HG02840 (cell line): ENCODE measurements at regions not wholly inside any gene's neighbourhood (a gene's known extent, or its start where the extent isn't known, plus 50 kb on each side); places are given as distances from the start of the nearest gene placed in this dataset.

ENCODE experiments used
- ATAC-seq: cut with Tn5 transposase; IDR thresholded peaks from one replicate; pipeline ENCODE4 v1.9.1; 2021; ENCODE audit warnings: mild to moderate bottlenecking, moderate library complexity, moderate number of reproducible peaks; ENCODE audit not compliant: unreplicated experiment, low FRiP score

DNA sequence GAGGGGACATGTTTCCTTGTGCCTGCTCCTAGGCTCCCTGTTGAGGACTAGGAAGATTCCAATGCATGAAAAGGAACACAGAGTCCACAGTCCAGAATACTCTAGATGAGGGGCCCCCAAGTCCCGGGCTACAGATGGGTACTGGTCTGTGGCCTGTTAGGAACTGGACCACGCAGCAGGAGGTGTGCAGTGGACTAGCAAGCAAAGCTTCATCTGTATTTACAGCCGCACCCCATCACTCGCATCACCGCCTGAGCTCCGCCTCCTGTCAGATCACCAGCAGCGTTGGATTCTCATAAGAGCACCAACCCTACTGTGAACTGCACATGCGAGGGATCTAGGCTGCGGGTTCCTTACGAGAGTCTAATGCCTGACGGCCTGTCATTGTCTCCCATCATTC lies 233.0 kb upstream of the MKLN1 start:
- no peak for ATAC-seq

DNA sequence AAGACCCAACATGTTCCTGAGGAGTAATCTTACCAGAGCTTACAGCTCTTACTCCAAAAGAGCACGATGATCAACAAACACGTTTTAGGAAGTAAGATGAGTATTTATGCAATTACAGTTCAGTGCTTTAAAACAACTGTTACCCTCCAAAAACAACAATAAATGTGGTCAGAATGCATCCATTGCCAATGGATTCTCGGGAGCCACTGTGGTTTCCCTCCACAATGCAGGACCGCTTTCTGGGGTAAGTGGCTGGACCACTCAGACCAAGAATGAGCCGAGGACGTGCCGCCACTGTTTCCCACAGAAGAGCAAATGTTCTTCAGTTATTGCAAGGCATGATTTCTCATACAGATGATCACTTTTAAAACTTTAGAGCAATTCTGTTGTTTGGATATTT lies 232.3 kb upstream of the MKLN1 start:
- ATAC-seq = no peak

DNA sequence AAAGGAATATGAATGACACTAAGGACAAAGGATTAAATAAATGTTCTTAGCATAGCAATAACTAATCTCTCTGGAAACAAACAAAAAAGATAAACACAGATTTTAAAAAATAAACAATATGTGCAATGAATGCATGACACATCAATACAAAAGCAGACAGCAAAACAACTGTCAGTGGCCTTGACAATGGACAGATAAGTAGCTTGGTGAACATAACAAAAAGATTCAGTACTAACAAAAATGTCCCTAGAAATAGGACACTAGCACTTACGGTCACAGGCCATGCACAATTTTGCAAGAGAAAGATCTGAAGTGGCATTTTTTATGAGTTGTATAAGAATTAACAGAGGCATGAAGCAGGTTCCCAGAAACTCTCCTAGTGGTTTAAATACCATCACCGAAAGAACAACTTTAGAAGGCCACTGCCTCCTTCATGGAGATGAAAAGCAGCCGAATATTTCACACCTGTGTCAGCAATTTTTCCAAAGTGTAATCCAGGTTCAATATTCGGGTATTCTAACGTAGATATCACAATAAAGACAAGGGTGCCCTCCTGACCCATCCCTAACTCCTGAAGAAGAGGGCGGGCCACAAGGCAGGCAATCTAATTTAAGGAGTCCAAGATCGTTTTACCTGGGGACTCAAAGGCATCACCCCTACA lies 231.3 kb upstream of the MKLN1 start:
- no peak for ATAC-seq

DNA sequence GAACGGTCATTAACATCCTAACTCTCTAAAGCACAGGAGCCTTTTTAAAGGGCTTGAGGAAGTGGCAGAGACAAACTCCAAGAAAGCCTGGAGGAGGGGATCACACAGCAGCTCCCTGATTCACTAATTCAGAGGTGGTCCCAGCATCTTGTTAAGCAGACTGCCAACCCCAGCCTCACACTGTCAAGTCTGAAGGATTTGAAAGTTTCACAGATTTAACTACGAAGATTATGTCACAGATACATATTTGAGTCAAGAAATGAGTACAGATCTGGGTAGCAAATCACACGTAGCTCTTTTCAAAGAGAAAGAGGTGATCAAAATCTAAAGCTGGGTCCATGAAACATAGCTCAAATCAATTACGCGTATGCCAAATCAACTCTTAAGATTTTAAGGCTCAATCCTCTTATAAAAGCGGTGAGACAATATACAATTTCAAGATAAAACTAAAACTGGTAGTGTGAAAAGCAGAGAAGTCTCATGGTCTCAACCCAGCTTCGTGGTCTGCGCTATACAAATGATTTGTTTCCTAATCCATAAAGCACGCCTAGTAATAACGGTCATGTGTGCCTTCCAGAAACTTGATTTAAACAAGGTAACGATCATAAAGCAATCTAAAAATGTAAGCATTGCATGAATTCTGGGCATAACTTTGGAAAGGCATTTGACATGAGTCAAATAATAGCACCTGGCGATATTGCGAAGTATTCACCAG lies 229.9 kb upstream of the MKLN1 start:
- ATAC-seq = no peak

DNA sequence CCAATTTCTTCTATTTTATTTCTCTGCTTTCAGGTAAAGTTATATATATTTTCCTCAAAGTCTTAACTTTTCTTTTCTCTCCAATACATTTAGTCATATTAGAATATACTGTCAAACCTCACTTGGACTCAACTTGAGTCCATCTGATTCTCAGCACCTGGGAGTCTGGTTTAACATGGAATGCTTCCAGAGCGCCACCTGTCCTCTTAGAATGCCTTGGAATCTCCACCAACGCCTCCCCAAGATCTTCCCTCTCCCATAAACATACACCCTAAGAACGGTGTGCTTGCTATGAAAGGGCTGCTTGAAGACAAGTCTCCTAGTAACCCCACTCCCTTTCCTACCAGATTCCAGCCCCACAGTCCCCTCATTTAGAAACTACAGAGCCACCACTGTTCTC lies 229.1 kb upstream of the MKLN1 start:
- ATAC-seq = no peak

DNA sequence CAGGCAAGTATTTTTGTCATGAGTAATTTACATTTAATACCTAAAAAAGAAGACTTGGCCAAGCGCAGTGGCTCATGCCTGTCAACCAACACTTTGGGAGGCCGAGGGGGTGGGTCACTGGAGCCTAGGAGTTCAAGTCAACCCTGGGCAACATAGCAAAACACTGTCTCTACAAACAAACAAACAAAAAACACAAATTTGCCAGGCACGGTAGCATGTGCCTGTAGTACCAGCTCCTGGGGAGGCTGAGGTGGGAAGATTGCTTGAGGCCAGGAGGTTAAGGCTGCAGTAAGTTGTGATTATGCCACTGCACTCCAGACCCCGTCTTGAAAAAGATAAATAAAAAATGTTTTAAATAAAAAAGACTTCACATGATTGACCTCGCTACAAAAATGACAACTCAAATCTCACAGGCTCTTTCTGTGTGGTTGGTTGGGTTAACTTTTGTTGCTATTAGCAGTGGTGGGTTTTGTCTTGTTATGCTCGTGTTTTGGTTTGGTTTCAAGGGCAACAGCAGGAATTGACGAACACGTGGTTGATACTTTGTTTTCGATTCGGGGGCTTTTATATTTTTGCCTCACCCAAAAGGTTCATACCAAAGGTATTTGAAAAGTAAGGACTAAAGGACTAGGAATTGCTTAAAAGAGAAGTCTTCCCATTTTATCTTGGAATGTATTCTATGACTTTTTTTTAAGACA lies 227.2 kb upstream of the MKLN1 start:
- no peak for ATAC-seq

DNA sequence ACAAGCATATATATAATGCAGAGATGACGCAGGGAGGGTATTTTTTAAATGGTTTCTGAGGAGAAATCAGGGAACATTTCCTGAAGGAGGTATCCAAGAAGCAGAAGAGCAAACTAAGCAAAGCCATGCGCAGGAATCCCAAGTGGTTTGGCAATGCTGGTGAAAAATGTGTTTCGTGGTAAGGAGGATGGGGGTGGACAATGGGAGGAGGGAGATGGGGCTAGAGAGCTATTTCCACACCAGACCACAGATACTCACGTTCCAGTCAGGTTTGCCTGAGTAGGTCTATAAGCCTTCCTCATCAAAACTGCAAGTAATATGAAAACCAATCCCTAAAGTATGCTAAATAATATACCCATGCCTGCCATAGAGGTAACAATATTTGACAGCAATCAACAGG lies 223.7 kb upstream of the MKLN1 start:
- no peak for ATAC-seq

DNA sequence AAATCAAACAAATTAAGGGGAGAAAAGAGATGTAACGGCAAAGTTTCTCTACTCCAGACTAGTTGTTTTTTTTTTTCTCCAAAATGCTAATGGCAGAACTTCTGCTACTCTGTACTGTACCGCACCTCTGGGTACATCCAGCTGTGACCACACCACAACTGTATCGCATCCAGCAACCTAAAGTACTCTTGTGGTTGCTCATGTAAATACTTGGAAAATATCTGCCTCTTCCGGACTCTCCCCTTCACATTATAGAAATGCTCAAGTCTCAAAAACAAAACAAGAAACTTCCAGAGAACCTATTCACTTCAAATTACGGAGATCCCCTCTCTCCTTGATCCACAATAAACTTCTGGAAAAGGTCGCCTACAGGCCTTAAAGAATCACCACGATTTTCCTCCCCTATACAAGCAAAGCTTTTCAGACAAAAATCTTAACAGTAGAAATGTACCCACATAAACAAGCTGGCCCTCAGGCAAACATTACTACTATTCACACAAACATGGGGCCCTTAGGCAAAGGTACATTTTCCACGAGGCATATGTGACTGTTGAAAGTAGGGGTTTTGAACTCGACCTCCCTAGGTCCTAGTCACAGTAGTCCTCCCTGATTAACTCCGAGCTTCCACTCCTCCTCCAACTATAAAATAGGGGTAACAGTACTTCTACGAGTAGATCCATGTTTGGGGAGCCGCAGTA lies 222.9 kb upstream of the MKLN1 start:
- no peak for ATAC-seq

DNA sequence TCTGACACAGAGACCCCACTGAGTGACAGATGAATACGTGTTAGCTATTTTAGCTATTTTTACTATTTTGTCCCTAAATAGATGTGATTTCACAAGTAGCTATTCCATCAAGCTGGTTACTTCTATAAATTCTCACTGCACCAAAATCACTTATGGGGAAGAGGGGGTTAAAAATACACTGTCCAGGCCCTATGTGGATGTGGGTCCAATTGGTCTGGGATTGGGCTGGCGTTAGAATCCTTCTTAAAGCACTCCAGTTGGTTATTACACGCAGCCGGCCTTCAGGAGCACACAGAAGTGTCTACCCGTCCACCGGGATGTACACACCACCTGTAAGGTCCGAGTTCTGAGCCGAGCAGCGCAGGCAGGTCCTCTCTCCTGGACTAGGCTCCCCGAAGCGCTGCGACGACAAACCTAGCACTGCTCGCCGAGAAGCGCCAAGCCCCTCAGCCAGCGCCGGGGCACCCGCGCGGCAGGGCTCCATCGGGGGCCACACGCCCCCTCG lies 222.3 kb upstream of the MKLN1 start:
- no peak for ATAC-seq

DNA sequence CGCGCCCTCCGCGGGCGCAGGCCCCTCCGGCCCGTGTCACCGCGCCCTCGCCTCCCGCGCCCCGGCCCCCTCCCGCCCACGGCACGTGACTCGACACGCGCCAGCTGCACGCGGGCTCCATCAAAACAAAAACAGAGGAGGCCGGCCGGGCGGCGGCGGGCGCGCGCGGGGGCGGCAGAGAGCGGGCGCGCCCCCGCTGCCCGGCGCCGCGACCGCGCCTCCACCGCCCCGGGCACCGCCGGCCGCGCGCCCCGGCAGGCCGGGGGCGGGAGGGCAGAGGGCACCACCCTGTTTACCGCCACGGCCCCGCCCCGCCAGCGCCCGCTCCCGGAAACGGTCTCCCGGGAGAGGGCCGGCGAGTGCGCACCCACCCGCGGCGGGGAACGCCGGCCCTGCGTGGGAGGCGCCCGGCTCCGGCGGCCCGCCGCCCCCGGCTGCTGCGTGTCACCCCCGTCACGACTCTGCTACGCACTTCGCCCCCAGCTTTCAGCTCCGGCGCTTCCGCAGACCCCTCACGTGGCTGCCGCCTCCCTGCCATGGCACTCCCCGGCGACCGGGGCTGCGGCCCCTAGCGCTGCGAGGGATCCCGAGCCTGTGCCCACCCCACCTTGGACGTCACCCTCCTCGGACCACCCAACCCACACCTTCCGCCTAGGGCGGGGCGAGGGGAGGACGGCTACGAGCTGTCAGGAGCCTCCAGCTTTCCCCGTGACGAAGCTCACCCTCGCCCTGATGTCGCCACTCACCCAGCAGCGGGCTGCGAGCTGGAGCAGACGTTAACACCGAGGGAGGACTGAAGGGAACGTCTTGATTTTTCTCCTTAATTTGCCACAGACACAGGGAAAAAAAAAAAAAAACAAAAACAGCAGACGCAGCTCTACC lies 221.6 kb upstream of the MKLN1 start:
- peak; percentile 29 for ATAC-seq

DNA sequence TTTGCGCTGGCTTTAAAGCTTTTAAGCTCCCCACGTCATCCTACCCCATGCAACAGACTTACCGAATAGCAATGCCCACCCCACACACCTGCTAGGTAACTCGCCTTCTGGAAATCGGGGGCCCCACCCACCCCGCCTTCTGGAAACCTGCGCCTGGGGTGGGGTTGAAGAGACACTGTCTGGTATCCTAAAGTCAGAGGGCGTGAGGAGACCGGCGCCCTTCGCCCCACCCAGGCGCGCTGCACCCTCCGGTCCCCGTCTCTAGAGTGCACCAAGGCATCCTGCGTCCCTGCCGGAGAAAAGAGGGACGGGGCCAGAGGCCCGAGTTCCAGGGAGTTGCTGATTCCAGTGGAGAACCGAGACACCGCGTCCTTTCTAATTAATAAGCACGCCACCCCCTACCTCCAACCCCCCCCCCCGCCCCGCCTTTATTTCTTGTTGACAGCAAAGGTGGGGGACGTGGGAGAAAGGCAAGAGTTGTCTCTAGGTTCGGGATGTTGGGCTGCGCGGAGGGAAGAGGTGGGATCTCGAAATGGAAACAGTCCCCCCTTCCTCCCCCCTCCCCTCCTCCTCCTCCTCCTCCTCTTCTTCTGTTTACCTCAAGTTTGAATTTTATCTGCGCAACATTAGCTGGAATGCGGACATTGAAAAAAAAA lies 220.9 kb upstream of the MKLN1 start:
- ATAC-seq = no peak

DNA sequence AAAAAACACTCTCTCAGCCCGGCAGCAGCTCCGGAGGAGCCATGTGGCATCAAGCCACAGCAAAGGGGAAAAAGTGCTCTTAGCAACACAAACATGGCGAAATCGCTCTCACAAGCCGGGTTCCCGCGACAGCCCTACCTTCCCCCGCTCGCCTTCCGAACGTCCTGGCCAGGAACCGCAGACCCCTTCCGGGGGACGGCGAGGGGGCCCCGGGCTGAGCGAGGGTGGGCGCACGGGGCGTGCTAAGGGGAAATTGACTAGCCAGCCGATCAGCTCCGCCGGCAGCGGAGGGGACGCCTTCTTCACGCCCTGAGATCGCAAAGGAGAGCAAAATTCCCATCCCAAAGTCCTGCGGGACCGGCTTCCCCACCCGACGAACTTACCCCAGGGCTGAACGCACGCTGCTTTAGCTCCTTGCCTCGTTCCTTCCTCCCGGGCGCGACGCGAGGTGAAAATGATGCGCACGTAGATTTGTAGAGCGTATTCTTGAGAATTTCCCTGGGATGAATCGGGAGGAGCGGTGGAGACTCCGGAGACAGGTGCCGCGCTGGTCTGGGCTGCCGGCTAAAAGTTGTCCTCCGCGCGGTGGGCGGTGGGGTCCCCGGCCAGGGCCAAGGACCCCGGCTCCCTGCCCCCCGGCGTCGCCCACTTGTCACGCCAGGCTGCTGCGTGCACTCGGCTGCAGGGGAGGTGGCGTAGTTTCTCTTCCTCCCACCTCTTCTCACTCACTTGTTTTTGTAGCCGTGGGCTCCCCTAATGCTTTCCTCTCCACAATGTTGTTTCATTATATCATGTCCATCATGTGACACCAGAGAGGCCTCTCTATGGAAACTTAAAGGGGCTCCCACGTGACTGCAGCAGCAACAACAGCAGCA lies 220.1 kb upstream of the MKLN1 start:
- peak; percentile 47 for ATAC-seq

DNA sequence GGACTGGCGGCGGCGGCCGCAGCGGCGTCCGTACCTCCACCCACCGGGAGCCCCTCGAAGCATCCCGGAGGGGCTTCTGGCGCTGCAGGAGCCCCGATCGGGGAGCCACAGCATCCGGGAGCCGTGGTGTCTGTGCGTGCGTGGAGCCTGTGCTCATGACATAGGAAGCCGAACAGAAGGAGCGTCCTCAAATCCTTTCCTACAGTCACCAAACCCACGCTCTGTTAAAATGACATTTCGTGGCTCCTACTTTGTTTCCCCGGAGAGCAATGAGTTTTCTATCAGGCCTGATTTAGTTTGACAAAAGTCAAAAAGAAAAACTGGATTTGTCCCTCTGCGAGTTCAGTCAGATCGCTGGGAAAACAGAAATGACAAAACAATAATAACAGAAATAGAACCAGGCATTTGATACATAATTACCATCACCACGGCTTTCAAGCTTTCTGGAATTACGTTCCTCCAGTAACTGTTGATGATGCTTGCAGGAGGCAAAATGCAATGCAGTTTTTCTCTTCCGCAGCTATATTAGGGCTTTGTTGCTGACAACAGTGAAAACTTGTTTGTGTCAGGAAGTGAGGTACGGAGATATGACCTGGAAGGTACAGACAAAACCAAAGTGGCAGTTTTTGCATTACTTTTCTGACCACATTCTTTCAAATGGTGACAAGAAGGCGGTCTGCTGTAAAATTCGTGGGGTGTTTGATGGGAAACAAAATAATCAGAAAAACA lies 219.3 kb upstream of the MKLN1 start:
- ATAC-seq = no peak

DNA sequence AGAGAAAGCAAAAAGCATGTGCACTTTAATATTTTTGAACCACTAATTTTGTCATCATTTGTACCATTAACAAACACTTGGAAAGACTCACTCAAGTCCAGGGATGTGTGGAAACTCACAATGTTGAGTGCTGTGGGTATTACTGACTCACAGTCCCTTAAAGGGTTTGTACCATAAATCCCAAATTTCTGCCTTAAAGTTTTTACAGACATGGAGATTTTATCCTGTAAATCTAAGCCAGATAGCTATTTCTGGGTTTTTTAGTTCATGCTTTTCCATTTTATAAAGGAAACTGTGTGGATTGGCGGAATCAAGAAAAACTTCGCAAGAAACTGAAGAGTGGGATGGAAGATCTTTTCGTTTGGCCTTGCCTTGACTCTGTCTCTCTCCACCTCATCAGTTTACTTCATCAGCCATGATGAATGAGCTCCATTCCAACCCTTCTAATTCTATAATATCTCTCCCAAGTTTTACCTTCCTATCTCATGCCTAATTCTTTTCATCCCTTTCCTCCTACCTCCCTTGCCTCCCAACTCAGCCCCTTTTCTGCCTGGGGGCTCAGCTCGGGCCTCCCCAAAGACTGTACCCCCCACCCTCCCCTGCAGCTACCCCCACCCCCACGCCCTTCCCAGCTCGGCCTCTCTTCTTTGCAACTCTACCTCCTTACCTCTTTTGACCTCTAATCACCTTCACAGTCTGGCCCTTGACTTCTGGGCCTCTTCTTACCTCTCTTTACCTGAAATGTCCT lies 218.5 kb upstream of the MKLN1 start:
- no peak for ATAC-seq

DNA sequence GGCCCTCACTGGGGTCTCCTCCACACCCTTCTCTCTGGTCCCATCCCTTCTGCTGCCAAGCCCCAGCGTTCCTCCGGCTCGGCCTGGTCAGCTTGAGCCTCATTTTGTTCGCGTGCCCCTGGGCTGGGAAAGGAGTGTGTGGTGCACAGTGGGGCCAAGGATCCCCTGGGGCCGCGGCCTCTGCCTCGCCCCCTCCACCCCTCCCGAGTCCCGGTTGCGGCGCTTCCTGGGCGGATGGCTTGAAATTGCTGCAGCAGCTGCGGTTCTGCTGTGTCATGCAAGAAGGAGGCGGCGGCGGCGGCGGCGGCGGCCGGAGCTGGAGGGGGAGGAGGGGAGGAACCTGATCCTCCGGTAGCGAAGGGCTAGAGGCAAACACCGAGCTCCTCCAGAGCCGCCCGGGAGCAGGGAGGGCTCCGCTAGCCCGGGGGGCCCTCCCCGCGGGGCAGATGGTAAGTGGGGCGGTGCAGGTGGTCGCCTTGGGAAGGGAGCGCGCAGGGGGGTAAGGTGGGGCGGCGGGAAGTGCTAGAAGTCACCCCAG lies 217.8 kb upstream of the MKLN1 start:
- no peak for ATAC-seq

DNA sequence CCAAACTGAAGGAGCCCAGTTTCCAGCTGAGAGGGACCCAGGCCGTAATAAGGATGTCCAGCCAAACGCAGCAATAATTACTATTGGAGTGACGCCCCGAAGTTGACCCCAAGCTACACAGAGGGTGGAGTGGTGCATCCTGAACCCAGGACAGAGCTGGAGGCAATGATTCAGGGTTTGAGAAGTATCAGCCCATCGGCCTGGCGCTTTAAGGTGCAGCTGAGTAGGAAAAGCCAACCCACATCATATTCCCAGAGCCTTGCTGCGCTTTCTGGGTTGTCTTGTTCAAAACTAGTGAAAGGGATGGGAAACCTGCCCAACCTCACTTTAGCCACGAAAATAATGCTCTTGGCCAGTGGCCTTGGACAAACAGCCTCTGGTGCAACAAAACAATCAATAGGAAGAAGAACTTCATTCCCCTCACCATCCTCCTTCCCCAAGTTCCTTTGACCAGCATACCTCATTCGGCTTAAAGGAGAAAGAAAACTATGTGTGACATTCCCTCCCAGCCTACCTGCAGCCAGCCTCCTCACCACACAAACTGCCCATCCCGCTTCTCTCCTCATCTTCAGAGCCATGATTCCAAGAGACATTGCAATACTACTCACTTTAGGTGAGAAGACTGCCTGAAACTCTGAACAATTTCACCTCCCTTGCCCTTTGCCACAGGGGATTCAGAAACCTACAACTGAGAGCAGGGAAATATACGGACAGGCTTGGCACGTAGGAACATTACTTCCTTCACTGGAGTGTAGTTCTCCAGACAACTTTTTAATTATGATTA lies 217.2 kb upstream of the MKLN1 start:
- no peak for ATAC-seq
